HepG2 (cell line): ENCODE measurements at regions not wholly inside any gene's neighbourhood (a gene's known extent, or its start where the extent isn't known, plus 50 kb on each side); places are given as distances from the start of the nearest gene placed in this dataset.

Experiments used
- MEF2D ChIP-seq: sonication (generic); formaldehyde crosslinking; IDR thresholded peaks from 2 replicates; pipeline ENCODE4 v1.5.1; 2020; ENCODE audit warnings: mild to moderate bottlenecking, missing genetic modification reagents
- NAIF1 ChIP-seq: sonication (generic); formaldehyde crosslinking; IDR thresholded peaks from 2 replicates; pipeline ENCODE4 v1.5.0; 2020; ENCODE audit warnings: mild to moderate bottlenecking, missing genetic modification reagents, borderline replicate concordance
- SALL2 ChIP-seq: sonication (generic); formaldehyde crosslinking; IDR thresholded peaks from 2 replicates; pipeline ENCODE4 v1.8.1; 2023; ENCODE audit warnings: mild to moderate bottlenecking, missing genetic modification reagents, inconsistent platforms
- ZBTB20 ChIP-seq: sonication (generic); formaldehyde crosslinking; IDR thresholded peaks from 2 replicates; pipeline ENCODE4 v1.8.1; 2023; ENCODE audit warnings: missing genetic modification reagents, low read depth, mild to moderate bottlenecking, borderline replicate concordance
- ZNF430 ChIP-seq: sonication (generic); formaldehyde crosslinking; IDR thresholded peaks from 2 replicates; pipeline ENCODE4 v1.9.0; 2021; ENCODE audit warnings: mild to moderate bottlenecking, missing genetic modification reagents
- ZNF44 ChIP-seq: sonication (generic); formaldehyde crosslinking; IDR thresholded peaks from 2 replicates; pipeline ENCODE4 v1.5.1; 2020; ENCODE audit warnings: mild to moderate bottlenecking, missing genetic modification reagents
- ZNF567 ChIP-seq: sonication (generic); formaldehyde crosslinking; IDR thresholded peaks from 2 replicates; pipeline ENCODE4 v1.8.1; 2023; ENCODE audit warnings: mild to moderate bottlenecking, missing genetic modification reagents, borderline replicate concordance
- TF ChIP-seq, protein P1 (sequence below), 2 experiments: sonication (generic) in 1 of 2; formaldehyde crosslinking in 1 of 2; IDR thresholded peaks; 2 replicates each; pipeline versions ENCODE4 v1.6.1 to v1.9.0; 2014 to 2022; ENCODE audit warnings: antibody characterized with exemption in 1 of 2, borderline replicate concordance in 1 of 2, inconsistent platforms in 1 of 2, low read depth in 1 of 2, missing genetic modification reagents in 1 of 2
- TF ChIP-seq, protein P2 (sequence below): sonication (generic); formaldehyde crosslinking; IDR thresholded peaks from 2 replicates; pipeline ENCODE4 v1.8.1; 2022; ENCODE audit warnings: low read depth, mild to moderate bottlenecking, missing genetic modification reagents
- TF ChIP-seq, protein P3 (sequence below): sonication (generic); formaldehyde crosslinking; IDR thresholded peaks from 2 replicates; pipeline ENCODE4 v1.4.0; 2020; ENCODE audit warnings: missing genetic modification reagents
- TF ChIP-seq, protein P4 (sequence below): sonication (generic); IDR thresholded peaks from 2 replicates; pipeline ENCODE4 v1.6.1; 2016; ENCODE audit warnings: low read depth, borderline replicate concordance

DNA sequence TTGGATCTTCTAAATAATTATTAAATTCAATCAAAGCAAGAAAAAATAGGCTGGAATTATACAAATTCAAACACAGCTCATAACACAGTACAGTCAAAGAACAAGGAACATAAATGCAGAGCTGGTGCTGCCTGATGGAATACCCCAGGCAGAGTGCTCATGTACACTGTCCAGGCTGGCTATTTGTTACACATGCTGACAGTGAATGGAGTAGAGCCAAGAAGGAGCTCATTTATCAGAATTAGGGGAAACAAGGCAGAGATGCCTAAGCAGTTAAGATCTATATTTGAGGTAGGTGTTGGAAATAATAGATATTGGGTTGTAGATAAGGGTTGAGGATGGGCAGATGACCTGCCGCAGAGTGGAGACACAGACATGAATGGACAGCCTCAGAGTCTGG lies 788.2 kb upstream of the ARPP21 start (continued):
- TF ChIP-seq, protein P1, sequence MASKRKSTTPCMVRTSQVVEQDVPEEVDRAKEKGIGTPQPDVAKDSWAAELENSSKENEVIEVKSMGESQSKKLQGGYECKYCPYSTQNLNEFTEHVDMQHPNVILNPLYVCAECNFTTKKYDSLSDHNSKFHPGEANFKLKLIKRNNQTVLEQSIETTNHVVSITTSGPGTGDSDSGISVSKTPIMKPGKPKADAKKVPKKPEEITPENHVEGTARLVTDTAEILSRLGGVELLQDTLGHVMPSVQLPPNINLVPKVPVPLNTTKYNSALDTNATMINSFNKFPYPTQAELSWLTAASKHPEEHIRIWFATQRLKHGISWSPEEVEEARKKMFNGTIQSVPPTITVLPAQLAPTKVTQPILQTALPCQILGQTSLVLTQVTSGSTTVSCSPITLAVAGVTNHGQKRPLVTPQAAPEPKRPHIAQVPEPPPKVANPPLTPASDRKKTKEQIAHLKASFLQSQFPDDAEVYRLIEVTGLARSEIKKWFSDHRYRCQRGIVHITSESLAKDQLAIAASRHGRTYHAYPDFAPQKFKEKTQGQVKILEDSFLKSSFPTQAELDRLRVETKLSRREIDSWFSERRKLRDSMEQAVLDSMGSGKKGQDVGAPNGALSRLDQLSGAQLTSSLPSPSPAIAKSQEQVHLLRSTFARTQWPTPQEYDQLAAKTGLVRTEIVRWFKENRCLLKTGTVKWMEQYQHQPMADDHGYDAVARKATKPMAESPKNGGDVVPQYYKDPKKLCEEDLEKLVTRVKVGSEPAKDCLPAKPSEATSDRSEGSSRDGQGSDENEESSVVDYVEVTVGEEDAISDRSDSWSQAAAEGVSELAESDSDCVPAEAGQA (IDR thresholded peaks at IDR 0.05; ENCODE audit: low read depth), result no peak
- TF ChIP-seq, protein P1 (CRISPR knock-in tag; IDR thresholded peaks at IDR 0.05; ENCODE audit: borderline replicate concordance), result no peak
- TF ChIP-seq, protein P2, sequence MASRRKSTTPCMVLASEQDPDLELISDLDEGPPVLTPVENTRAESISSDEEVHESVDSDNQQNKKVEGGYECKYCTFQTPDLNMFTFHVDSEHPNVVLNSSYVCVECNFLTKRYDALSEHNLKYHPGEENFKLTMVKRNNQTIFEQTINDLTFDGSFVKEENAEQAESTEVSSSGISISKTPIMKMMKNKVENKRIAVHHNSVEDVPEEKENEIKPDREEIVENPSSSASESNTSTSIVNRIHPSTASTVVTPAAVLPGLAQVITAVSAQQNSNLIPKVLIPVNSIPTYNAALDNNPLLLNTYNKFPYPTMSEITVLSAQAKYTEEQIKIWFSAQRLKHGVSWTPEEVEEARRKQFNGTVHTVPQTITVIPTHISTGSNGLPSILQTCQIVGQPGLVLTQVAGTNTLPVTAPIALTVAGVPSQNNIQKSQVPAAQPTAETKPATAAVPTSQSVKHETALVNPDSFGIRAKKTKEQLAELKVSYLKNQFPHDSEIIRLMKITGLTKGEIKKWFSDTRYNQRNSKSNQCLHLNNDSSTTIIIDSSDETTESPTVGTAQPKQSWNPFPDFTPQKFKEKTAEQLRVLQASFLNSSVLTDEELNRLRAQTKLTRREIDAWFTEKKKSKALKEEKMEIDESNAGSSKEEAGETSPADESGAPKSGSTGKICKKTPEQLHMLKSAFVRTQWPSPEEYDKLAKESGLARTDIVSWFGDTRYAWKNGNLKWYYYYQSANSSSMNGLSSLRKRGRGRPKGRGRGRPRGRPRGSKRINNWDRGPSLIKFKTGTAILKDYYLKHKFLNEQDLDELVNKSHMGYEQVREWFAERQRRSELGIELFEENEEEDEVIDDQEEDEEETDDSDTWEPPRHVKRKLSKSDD (CRISPR knock-in tag), result no peak
- TF ChIP-seq, protein P3, sequence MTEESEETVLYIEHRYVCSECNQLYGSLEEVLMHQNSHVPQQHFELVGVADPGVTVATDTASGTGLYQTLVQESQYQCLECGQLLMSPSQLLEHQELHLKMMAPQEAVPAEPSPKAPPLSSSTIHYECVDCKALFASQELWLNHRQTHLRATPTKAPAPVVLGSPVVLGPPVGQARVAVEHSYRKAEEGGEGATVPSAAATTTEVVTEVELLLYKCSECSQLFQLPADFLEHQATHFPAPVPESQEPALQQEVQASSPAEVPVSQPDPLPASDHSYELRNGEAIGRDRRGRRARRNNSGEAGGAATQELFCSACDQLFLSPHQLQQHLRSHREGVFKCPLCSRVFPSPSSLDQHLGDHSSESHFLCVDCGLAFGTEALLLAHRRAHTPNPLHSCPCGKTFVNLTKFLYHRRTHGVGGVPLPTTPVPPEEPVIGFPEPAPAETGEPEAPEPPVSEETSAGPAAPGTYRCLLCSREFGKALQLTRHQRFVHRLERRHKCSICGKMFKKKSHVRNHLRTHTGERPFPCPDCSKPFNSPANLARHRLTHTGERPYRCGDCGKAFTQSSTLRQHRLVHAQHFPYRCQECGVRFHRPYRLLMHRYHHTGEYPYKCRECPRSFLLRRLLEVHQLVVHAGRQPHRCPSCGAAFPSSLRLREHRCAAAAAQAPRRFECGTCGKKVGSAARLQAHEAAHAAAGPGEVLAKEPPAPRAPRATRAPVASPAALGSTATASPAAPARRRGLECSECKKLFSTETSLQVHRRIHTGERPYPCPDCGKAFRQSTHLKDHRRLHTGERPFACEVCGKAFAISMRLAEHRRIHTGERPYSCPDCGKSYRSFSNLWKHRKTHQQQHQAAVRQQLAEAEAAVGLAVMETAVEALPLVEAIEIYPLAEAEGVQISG, result no peak
- TF ChIP-seq, protein P4, sequence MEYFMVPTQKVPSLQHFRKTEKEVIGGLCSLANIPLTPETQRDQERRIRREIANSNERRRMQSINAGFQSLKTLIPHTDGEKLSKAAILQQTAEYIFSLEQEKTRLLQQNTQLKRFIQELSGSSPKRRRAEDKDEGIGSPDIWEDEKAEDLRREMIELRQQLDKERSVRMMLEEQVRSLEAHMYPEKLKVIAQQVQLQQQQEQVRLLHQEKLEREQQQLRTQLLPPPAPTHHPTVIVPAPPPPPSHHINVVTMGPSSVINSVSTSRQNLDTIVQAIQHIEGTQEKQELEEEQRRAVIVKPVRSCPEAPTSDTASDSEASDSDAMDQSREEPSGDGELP, result no peak
- TF ChIP-seq MEF2D (CRISPR knock-in tag), result no peak
- TF ChIP-seq ZBTB20, result no peak
- no peak for TF ChIP-seq NAIF1 (CRISPR knock-in tag)
- no peak for TF ChIP-seq ZNF567
- no peak for TF ChIP-seq ZNF430 (CRISPR knock-in tag)
- no peak for TF ChIP-seq ZNF44 (CRISPR knock-in tag)
- TF ChIP-seq SALL2, result no peak
